Cardiac septum (tissue), 1 donor: ENCODE measurements at regions not wholly inside any gene's neighbourhood (a gene's known extent, or its start where the extent isn't known, plus 50 kb on each side); places are given as distances from the start of the nearest gene placed in this dataset. TPM values are rescaled to one million over a fixed set of nuclear protein-coding genes. Genes with fewer than 3 reads are reported as not detected.

Experiments used
- DNase-seq: peaks from one replicate; pipeline ENCODE4 v3.0.0-alpha.2; 2020; ENCODE audit warnings: low spot score
- intact Hi-C: fragments of 100-400 bp; cut with DNase I; formaldehyde crosslinking; loops from one replicate; pipeline ENCODE4 v1.14.0; 2022
- microRNA-seq: library from miRNA; unstranded; fragments of <30 nt; microRNA quantifications from one replicate; pipeline ENCODE4 v1.2.0, GENCODE V29; 2020
- donor health status: DM: no; HTN: no; CAD: no.

DNA sequence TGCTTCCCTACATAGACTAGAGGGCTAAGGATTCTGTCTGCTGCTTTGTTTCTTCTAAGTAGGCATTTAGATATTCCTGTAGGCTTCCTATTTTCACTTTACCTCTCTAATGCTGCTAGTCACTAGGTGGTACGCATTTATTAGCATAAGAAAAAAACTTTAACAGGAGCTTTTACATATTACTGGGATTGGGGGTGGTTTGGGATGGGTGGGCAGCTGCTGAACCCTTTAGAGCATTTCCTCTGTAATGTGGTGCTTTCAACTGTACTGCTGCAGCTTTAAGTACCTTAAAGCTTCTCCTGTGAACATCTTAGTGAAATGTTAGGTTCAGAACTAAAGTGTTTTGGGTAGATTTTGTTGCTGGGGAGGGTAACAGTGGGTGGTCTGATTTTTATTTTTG is 92.6 kb downstream of the ZNF486 start:
- intact Hi-C loops, result no loop called here
- DNase-seq, result no peak

DNA sequence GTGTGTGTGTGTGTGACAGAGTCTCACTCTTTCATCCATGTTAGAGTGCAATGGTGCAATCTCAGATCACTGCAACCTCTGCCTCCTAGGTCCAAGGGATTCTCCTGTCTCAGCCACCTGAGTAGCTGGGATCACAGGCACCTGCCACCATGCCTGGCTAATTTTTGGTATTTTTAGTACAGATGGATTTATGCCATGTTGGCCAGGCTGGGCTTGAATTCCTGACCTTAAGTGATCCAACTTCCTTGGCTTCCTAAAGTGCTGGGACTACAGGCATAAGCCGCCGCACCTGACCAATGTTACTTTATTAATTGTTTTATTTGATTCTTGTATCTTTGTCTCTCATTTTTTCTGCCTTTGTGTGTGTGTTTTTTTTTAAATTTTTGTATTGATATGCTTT is 89.6 kb downstream of the ZNF486 start:
- intact Hi-C loops, result no loop called here

GRCh38 chr19:20254121-20254520 is 87.1 kb downstream of the ZNF486 start:
- intact Hi-C loops, result no loop called here
- DNase-seq, result no peak

More for the DNA sequence above, 89.6 kb downstream of the ZNF486 start:
- no peak for DNase-seq

GRCh38 chr19:20252613-20253012 is 85.6 kb downstream of the ZNF486 start:
- intact Hi-C loops, result no loop called here
- DNase-seq, result no peak

- DNase-seq, result no peak
- intact Hi-C loops, result no loop called here
Measured at GRCh38 chr19:20250627-20251026, 83.6 kb downstream of the ZNF486 start.

DNA sequence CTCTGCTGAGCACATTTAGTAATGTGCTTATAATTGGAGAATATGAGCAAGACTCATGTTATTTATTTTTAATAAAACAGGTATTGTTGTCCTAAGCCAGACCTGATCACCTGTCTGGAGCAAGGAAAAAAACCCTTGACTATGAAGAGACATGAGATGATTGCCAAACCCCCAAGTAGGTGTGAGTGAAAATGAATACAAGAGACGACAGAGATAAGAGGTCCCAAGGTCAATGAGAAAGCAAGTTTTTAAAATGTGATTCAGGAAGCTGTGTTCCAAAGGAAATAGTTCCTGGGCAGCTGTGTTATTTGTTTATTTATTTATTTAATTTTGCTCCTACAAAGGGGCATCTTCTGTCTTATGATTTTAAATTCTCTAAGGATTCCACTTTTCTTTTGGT is 83.1 kb downstream of the ZNF486 start:
- DNase-seq, result no peak
- intact Hi-C loops, result no loop called here

Small RNA genes in the stretch of these regions (microRNA-seq; reads per million reads assigned to microRNA genes)
- not detected for gene MIR1270
